GM18519 (cell line): ENCODE measurements at regions not wholly inside any gene's neighbourhood (a gene's known extent, or its start where the extent isn't known, plus 50 kb on each side); places are given as distances from the start of the nearest gene placed in this dataset.
"Not testable (repeated sequence)": the region's sequence is repeated elsewhere in the genome, so short reads cannot be mapped to it uniquely, and the experiment has no call there.

Source experiments
- ATAC-seq: cut with Tn5 transposase; IDR thresholded peaks from one replicate; pipeline ENCODE4 v1.9.1; 2021; ENCODE audit warnings: mild to moderate bottlenecking, moderate library complexity; ENCODE audit not compliant: unreplicated experiment, low FRiP score

GRCh38 chr12:114616081-114616480 lies 67.9 kb downstream of the TBX3 start:
- ATAC-seq = no peak

- no peak for ATAC-seq
Measured at GRCh38 chr12:114614040-114614439, 69.9 kb downstream of the TBX3 start.

GRCh38 chr12:114612062-114612461 lies 71.9 kb downstream of the TBX3 start:
- ATAC-seq = no peak

GRCh38 chr12:114611145-114612018 lies 72.6 kb downstream of the TBX3 start:
- ATAC-seq = no peak

GRCh38 chr12:114608509-114608908 lies 75.5 kb downstream of the TBX3 start:
- no peak for ATAC-seq

- no peak for ATAC-seq
Measured at GRCh38 chr12:114605918-114606317, 78.1 kb downstream of the TBX3 start.

GRCh38 chr12:114604606-114605005 lies 79.4 kb downstream of the TBX3 start:
- ATAC-seq = no peak

GRCh38 chr12:114600584-114600983 lies 83.4 kb downstream of the TBX3 start:
- ATAC-seq = not testable (repeated sequence)

- ATAC-seq = no peak
Measured at GRCh38 chr12:114598111-114598510, 85.9 kb downstream of the TBX3 start.

- no peak for ATAC-seq
Measured at GRCh38 chr12:114592946-114593345, 91.0 kb downstream of the TBX3 start.

- no peak for ATAC-seq
Measured at GRCh38 chr12:114588061-114588460, 95.9 kb downstream of the TBX3 start.

- no peak for ATAC-seq
Measured at GRCh38 chr12:114580306-114580705, 103.7 kb downstream of the TBX3 start.

GRCh38 chr12:114579389-114579788 lies 104.6 kb downstream of the TBX3 start:
- ATAC-seq = no peak

GRCh38 chr12:114562654-114563053 lies 121.3 kb downstream of the TBX3 start:
- ATAC-seq = no peak

- no peak for ATAC-seq
Measured at GRCh38 chr12:114555451-114555850, 128.5 kb downstream of the TBX3 start.

- no peak for ATAC-seq
Measured at GRCh38 chr12:114547636-114548035, 136.3 kb downstream of the TBX3 start.

GRCh38 chr12:114530417-114530816 lies 124.5 kb upstream of the TBX5 start:
- no peak for ATAC-seq

- ATAC-seq = no peak
Measured at GRCh38 chr12:114529966-114530365, 124.0 kb upstream of the TBX5 start.

- no peak for ATAC-seq
Measured at GRCh38 chr12:114528766-114529165, 122.8 kb upstream of the TBX5 start.

GRCh38 chr12:114521160-114521559 lies 115.2 kb upstream of the TBX5 start:
- ATAC-seq = not testable (repeated sequence)

- ATAC-seq = no peak
Measured at GRCh38 chr12:114512351-114512750, 106.4 kb upstream of the TBX5 start.

- peak; percentile 49 for ATAC-seq
Measured at GRCh38 chr12:114508529-114509129, 102.7 kb upstream of the TBX5 start.
